Adrenal gland (tissue), 5 donors: ENCODE measurements at regions not wholly inside any gene's neighbourhood (a gene's known extent, or its start where the extent isn't known, plus 50 kb on each side); places are given as distances from the start of the nearest gene placed in this dataset.

Experiments
- POLR2A ChIP-seq, 2 donors: fragments of 450-650 bp; IDR thresholded peaks; one replicate each; pipeline ENCODE4 v1.6.1; 2017; ENCODE audit warnings: antibody characterized with exemption in 2 of 2, mild to moderate bottlenecking in 2 of 2, moderate library complexity in 1 of 2
- TF ChIP-seq, protein P1 (sequence below), 6 experiments: fragments of 450-650 bp in 4 of 6; fragments of 200-600 bp in 2 of 6; sonication (generic) in 1 of 6; IDR thresholded peaks; 1 replicate in 5 of 6; 2 replicates in 1 of 6; pipeline versions ENCODE4 v1.5.1 to v1.8.0; 2016 to 2021; ENCODE audit warnings: antibody characterized with exemption in 6 of 6, mild to moderate bottlenecking in 2 of 6, moderate library complexity in 1 of 6
- donor health status: DM: no; HTN: no; CAD: no.

- TF ChIP-seq, protein P1, sequence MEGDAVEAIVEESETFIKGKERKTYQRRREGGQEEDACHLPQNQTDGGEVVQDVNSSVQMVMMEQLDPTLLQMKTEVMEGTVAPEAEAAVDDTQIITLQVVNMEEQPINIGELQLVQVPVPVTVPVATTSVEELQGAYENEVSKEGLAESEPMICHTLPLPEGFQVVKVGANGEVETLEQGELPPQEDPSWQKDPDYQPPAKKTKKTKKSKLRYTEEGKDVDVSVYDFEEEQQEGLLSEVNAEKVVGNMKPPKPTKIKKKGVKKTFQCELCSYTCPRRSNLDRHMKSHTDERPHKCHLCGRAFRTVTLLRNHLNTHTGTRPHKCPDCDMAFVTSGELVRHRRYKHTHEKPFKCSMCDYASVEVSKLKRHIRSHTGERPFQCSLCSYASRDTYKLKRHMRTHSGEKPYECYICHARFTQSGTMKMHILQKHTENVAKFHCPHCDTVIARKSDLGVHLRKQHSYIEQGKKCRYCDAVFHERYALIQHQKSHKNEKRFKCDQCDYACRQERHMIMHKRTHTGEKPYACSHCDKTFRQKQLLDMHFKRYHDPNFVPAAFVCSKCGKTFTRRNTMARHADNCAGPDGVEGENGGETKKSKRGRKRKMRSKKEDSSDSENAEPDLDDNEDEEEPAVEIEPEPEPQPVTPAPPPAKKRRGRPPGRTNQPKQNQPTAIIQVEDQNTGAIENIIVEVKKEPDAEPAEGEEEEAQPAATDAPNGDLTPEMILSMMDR (IDR thresholded peaks at IDR 0.05), result no peak
- no peak for TF ChIP-seq POLR2A (IDR thresholded peaks at IDR 0.05)
Measured at GRCh38 chr4:188657365-188657764, 518.1 kb downstream of the TRIML1 start.
